ENCODE measurements at regions not wholly inside any gene's neighbourhood (a gene's known extent, or its start where the extent isn't known, plus 50 kb on each side); places are given as distances from the start of the nearest gene placed in this dataset.

DNA sequence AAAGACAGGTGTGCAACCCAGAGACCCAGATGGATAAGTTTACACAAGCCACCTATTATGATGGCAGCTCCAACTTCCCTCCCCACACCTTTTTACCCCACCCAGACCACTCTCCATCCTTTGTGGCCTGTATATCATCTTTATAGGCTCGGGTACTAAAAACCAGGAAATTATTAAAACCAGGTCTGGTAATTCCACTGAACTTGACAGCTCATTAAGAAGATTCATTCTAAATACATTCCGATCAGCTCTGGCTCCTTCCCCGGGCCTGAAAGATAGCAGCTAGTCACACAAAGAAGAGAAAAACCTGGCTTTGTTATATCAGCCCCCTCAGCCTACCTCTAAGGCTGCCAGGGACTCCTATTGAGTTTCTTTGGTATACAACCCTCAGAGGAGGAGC, 67.9 kb upstream of the API5 start:
- no peak for DNase-seq (ENCODE audit: low spot score)

DNA sequence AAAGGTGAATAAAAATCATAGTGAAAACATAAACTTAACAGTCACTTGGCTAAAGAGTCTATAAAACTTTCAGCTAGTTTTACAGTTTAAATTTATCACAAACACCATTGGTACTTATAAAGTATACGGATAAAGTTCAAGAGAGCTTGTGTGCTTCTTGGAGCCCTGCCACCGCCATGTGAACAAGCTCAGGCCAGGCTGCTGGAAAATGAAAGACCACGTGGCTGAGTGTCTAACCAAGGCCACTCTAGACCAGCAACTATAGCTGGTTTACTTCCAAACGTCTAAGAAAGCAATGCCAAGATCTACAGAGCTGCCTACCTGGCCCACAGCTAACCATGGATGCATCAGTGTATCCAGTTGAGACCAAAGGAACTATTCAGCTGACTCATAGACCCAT, 66.3 kb upstream of the API5 start:
- peak; percentile 9 for DNase-seq (ENCODE audit: low spot score)

DNA sequence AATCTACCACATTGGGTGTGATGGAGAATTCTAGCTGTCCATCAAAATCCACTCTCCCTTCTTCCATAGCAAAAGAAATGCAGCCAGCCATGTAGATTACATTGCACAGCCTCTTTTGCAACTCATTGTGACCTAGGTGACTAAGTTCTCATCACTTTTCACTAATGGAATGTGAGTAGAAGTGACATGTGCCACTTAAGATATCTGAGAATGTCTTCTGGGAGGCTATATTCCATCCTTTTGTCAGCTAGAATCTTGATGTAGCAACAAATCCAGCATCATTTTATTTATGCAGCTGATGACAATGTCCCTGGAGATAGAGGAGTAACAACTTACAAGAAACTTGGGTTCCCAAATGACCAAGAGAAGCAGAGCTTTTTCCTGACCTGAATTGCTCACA, 61.5 kb upstream of the API5 start:
- DNase-seq (ENCODE audit: low spot score) = no peak

DNA sequence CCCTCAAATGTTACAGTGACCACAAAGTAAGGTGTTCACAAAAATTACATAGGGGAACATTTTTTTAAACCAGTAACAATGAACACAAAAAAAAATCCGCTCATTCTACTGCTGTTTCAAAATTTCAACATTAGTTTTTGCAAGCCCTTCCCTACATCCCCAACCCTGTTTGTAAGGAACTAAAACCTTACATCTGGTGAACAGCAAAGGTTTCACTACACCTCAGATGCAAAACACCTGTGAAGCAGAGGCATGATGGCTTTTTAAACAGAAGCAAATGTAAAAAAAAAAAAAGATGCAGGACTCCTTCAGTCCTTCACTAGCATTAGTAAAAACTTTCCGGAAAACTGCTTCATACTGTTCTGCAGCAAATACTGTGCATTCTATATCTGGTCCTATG, 50.0 kb upstream of the API5 start:
- no peak for DNase-seq (ENCODE audit: low spot score)

All from H4 (cell line).